NCI-H526 (cell line): ENCODE measurements at regions not wholly inside any gene's neighbourhood (a gene's known extent, or its start where the extent isn't known, plus 50 kb on each side); places are given as distances from the start of the nearest gene placed in this dataset.

ENCODE experiments used
- DNase-seq, 2 experiments: peaks; one replicate each; lab custom pipeline; 2025; lab: John Stamatoyannopoulos, UW

- DNase-seq = no peak
These were observed 78.0 kb upstream of the HRH2 start for GRCh38 chr5:175579742-175580432.

- DNase-seq = peak; percentile 45 to 56
These were observed 75.2 kb upstream of the HRH2 start for GRCh38 chr5:175582697-175583096.

DNA sequence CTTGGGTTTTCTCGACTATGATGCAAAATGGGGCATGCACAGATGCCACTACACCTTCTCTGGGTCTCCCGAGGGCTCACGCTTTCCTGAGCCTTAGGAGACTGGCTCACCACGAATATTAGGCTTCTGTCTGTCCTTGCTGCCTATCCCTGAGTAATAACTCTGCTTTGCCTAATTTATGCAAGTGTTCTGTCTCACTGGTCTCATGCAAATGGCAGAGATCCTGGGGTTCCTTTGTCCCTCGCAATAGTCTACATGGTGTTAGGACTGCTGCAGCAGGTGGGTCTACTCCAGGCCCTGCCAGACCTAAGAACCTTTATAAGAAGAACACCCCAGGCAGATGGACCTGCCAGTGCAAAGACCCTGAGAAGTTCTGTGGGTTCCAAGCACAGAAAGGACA is 72.3 kb upstream of the HRH2 start:
- peak; percentile 84 to 90 for DNase-seq

DNA sequence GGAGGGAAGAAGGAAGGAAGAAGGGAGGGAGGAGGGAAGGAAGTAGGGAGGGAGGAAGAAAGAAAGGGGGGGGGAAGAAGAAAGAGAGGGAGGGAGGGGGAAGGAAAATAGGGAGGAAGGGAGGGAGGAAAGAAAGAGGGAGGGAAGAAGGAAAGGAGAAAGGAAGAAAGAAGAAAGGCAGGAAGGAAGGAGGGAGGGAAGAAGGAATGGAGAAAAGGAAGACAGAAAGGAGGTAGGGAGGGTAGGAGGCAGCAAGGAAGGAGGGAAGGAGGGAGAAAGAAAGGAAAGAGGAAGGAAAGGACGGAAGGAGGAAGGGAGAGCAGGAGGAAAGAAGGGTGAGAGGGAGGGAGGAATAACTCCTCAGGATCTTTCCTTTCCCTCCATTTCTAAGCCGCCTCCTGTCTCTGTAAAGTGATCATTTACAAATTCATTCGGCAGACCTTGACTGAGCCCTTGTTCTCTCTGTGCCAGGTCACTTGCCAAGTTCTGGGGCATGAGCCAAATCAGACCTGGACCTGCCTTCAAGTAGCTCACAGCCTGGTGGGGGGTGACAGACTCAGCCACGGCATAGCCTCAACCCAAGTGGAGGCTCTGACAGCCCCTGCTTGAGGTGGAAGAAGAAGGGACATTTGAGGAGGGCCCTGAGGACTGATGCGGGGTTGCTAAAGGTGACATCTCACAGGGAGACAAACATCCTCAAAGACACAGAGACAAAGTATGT is 69.0 kb upstream of the HRH2 start:
- DNase-seq = no peak

DNA sequence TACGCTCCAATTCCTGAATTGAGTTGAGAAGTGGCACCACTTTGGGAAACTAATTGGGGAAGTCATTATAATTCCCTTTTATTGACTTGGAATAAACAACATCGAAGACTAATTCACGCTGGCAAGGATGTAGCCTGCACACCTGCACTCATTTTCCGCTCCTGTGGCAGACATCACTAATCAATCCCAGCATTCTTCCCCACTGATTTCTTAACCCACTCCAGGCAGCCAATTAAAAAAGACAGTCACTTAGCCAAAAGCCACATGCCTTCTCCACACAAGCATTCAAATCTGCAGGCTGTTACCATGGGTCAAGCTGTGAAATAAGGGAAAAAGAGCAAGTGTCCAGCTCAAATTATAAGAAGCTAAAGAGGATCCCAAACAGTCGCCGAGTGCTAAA is 68.2 kb upstream of the HRH2 start:
- no peak for DNase-seq

- DNase-seq = no peak
These were observed 67.4 kb upstream of the HRH2 start for GRCh38 chr5:175590471-175590881.

- no peak for DNase-seq
These were observed 66.6 kb upstream of the HRH2 start for GRCh38 chr5:175591293-175591692.

DNA sequence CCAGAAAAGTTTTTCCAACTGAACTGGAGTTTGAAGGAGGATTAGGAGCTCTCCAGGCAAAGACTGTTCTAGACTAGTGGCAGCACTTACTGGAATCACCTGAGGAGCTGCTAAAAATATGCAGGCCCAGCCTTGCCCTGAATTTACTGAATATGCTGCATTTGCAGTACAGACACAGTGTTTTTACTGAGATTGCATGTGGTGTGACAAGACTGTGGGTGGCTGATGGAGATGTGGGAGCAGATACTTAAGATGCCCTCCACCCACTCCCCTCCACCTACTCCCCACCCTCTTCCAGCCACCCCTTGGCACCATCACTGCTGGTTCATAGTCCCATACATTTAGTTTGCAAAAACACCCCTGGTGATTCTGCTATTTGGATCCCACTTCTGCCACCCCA is 64.1 kb upstream of the HRH2 start:
- no peak for DNase-seq

GRCh38 chr5:175595905-175596304 is 62.0 kb upstream of the HRH2 start:
- DNase-seq = no peak

- DNase-seq = no peak
These were observed 61.1 kb upstream of the HRH2 start for GRCh38 chr5:175596761-175597189.

DNA sequence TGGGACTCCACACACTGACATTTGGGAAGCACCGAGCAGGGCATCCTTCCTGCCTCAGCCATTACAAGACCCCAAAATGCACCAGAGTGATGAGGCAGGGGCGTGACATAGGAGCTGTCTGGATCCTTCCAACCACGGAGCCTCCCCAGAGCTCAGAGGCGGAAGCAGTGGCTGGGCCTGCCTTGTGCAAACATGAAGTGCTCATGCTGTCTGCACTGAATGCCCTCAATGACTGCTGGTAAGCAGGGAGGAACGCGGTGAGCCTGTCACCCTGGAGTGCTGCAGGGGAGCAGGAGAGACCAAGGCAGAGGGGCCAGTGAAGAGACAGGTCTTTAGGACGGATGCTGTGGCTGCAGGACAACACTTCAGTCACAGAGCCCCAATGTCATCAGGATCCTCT is 60.2 kb upstream of the HRH2 start:
- DNase-seq = no peak

- no peak for DNase-seq
These were observed 59.1 kb upstream of the HRH2 start for GRCh38 chr5:175598774-175599173.

GRCh38 chr5:175599210-175599609 is 58.7 kb upstream of the HRH2 start:
- no peak for DNase-seq

DNA sequence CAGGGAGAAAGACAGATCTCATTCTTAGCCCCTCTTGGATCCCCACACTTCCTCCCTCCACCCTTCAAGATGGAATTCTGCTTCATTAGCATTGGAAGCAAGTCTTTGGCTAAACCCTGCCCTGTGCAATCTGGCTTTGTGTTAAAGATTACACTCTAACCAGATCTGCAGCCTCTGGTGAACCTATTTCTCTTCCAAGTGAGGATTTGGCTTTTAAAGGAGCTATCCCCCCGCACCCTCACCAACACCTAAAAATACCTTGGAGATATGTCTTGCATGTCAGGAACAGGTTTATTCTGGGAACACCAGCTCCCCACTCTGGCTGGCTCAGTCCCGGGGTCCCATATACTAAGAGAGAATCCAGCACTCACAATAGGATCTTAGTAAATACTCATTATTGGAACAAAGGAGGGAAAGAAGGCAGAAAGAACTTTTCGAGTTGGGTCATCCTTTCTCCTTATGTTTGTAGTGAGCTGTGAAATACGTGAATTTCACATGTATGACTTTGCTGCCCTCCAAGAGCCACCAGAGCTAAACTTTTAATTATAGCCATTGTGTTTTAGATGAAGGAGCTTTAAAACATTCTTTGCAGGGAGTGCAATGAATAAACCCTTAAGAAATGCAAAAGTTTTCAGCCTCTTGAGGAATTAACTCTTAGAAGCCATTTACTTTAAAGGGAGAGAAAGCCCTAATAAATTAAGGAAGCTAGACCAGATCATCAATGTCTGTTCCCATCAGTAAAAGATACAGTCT is 53.7 kb upstream of the HRH2 start:
- no peak for DNase-seq

DNA sequence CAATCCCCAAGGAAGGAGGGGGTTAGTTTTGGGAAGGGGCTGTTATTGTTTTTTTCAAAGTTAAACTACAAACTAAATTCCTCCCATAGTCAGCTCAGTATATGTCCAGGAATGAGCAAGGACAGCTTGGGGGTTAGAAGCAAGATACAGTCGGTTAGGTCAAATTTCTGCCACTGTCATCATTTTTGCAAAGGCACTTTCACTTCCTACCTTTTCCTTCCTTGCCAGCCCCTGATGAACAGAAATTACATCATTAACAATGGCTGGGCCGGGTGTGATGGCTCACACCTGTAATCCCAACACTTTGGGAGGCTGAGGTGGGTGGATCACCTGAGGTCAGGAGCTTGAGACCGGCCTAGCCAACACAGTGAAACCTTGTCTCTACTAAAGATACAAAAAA is 51.5 kb upstream of the HRH2 start:
- no peak for DNase-seq
